Trophoblast cell (in vitro differentiated cells and primary cell): ENCODE measurements at regions not wholly inside any gene's neighbourhood (a gene's known extent, or its start where the extent isn't known, plus 50 kb on each side); places are given as distances from the start of the nearest gene placed in this dataset.

ENCODE experiments used
- DNase-seq, 2 donors: peaks; one replicate each; pipeline ENCODE4 v3.0.0-alpha.2; 2016
- H2AFZ ChIP-seq: 2 replicates; pipeline ENCODE4 v1.6.1; 2013; ENCODE audit warnings: low read length, moderate library complexity, mild to moderate bottlenecking; ENCODE audit not compliant: insufficient read depth, poor library complexity
- H2AK5ac ChIP-seq: 2 replicates; pipeline ENCODE4 v1.6.1; 2013; ENCODE audit warnings: mild to moderate bottlenecking, low read length
- H2BK120ac ChIP-seq: 2 replicates; pipeline ENCODE4 v1.6.1; 2013; ENCODE audit warnings: low read length, mild to moderate bottlenecking, moderate library complexity; ENCODE audit not compliant: insufficient read depth, poor library complexity
- H2BK12ac ChIP-seq: 2 replicates; pipeline ENCODE4 v1.6.1; 2013; ENCODE audit warnings: mild to moderate bottlenecking, low read length, moderate library complexity
- H2BK5ac ChIP-seq: 2 replicates; pipeline ENCODE4 v1.6.1; 2013; ENCODE audit warnings: low read length, low read depth, moderate library complexity, mild to moderate bottlenecking; ENCODE audit not compliant: poor library complexity
- H3K14ac ChIP-seq: 2 replicates; pipeline ENCODE4 v1.6.1; 2013; ENCODE audit warnings: mild to moderate bottlenecking, low read length
- H3K18ac ChIP-seq: 2 replicates; pipeline ENCODE4 v1.6.1; 2013; ENCODE audit warnings: mild to moderate bottlenecking, low read length
- H3K23ac ChIP-seq: 2 replicates; pipeline ENCODE4 v1.6.1; 2013; ENCODE audit warnings: low read length
- H3K27ac ChIP-seq: 2 replicates; pipeline ENCODE4 v1.5.1; 2013; ENCODE audit warnings: low read depth, mild to moderate bottlenecking, inconsistent platforms, low read length, moderate library complexity
- H3K27me3 ChIP-seq: 2 replicates; pipeline ENCODE4 v1.6.1; 2013; ENCODE audit warnings: inconsistent platforms, mild to moderate bottlenecking, low read length, moderate library complexity; ENCODE audit not compliant: insufficient read depth
- H3K36me3 ChIP-seq, 2 experiments: 1 replicate in 1 of 2; 2 replicates in 1 of 2; pipeline ENCODE4 v1.6.1; 2013; ENCODE audit warnings: low read length in 2 of 2, mild to moderate bottlenecking in 2 of 2, moderate library complexity in 1 of 2; ENCODE audit not compliant: insufficient read depth in 2 of 2, control insufficient read depth in 1 of 2
- H3K4ac ChIP-seq: 2 replicates; pipeline ENCODE4 v1.6.1; 2013; ENCODE audit warnings: low read depth, mild to moderate bottlenecking, low read length, moderate library complexity
- H3K4me1 ChIP-seq, 2 experiments: 1 replicate in 1 of 2; 2 replicates in 1 of 2; pipeline ENCODE4 v1.6.1; 2013; ENCODE audit warnings: low read length in 2 of 2, mild to moderate bottlenecking in 2 of 2, moderate library complexity in 1 of 2; ENCODE audit not compliant: insufficient read depth in 2 of 2, control insufficient read depth in 1 of 2
- H3K4me2 ChIP-seq: 2 replicates; pipeline ENCODE4 v1.6.1; 2013; ENCODE audit warnings: inconsistent platforms, mild to moderate bottlenecking, low read length, moderate library complexity
- H3K4me3 ChIP-seq: 2 replicates; pipeline ENCODE4 v1.5.1; 2013; ENCODE audit warnings: mild to moderate bottlenecking, low read depth, low read length, inconsistent platforms
- H3K79me1 ChIP-seq: one replicate; pipeline ENCODE4 v1.6.1; 2013; ENCODE audit warnings: low read length
- H3K79me2 ChIP-seq: 2 replicates; pipeline ENCODE4 v1.6.1; 2013; ENCODE audit warnings: low read length, mild to moderate bottlenecking; ENCODE audit not compliant: control insufficient read depth, insufficient read depth, poor library complexity
- H3K9ac ChIP-seq: 2 replicates; pipeline ENCODE4 v1.6.1; 2013; ENCODE audit warnings: mild to moderate bottlenecking, low read length
- H3K9me3 ChIP-seq: 2 replicates; pipeline ENCODE4 v1.6.1; 2013; ENCODE audit warnings: low read depth, mild to moderate bottlenecking, control low read depth, inconsistent platforms, low read length; ENCODE audit not compliant: insufficient read depth
- H4K12ac ChIP-seq: 2 replicates; pipeline ENCODE4 v1.6.1; 2013; ENCODE audit warnings: low read depth, mild to moderate bottlenecking, low read length, moderate library complexity
- H4K8ac ChIP-seq: 2 replicates; pipeline ENCODE4 v1.6.1; 2013; ENCODE audit warnings: low read depth, mild to moderate bottlenecking, low read length, moderate library complexity
- H4K91ac ChIP-seq: one replicate; pipeline ENCODE4 v1.6.1; 2013; ENCODE audit warnings: low read depth, mild to moderate bottlenecking, low read length, moderate library complexity
- WGBS: extraction: QIAGEN DNeasy Blood & Tissue Kit; methylation state at CpG from one replicate; pipeline ENCODE4 v1.1.7; 2013; ENCODE audit warnings: missing lambda C conversion rate; ENCODE audit not compliant: insufficient read length, insufficient coverage; ENCODE audit errors: extremely low coverage; 5-methylcytosine and 5-hydroxymethylcytosine counted together

DNA sequence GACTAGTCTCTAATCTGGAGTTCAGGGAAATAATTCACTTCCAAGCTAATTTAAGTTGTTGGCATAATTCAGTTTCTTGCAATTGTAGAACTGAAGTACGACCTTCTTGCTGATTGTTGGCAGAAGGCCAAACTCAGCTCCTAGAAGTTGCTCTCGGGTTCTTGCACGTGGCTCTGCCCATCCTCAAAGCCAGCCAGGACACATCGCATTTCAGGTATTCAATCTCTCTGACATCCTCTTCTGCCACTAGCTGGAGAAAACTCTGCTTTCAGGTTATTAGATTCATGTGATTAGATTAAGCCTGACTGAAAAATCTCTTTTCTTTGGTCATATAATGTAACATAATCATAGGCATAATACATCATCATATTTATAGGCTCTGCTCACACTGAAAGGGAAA is 362.0 kb downstream of the ZPLD1 start:
- H4K12ac ChIP-seq: no peak overlapping the region
- DNase-seq: no peak
- no CpG with 5 or more reads among the region's 4 CpGs for WGBS
- H3K4ac ChIP-seq: no peak overlapping the region
- H3K4me3 ChIP-seq: no peak overlapping the region
- no peaks in the 10 kb centered on the region for H3K79me1 ChIP-seq
- H3K14ac ChIP-seq: no peak overlapping the region
- no peak overlapping the region for H3K18ac ChIP-seq
- no peak overlapping the region for H2BK120ac ChIP-seq
- H3K4me2 ChIP-seq: no peak overlapping the region
- H3K9ac ChIP-seq: no peak overlapping the region
- no peak overlapping the region for H2BK5ac ChIP-seq
- no peaks in the 10 kb centered on the region for H3K4me1 ChIP-seq
- H3K27ac ChIP-seq: no peak overlapping the region
- H3K23ac ChIP-seq: no peak overlapping the region
- H3K27me3 ChIP-seq: no peaks in the 10 kb centered on the region
- no peak overlapping the region for H4K91ac ChIP-seq
- no peaks in the 10 kb centered on the region for H3K36me3 ChIP-seq
- no peak overlapping the region for H4K8ac ChIP-seq
- H2AK5ac ChIP-seq: no peak overlapping the region
- H2AFZ ChIP-seq: no peak overlapping the region
- H3K9me3 ChIP-seq: no peaks in the 10 kb centered on the region
- H3K79me2 ChIP-seq: no peaks in the 10 kb centered on the region
- no peak overlapping the region for H2BK12ac ChIP-seq

DNA sequence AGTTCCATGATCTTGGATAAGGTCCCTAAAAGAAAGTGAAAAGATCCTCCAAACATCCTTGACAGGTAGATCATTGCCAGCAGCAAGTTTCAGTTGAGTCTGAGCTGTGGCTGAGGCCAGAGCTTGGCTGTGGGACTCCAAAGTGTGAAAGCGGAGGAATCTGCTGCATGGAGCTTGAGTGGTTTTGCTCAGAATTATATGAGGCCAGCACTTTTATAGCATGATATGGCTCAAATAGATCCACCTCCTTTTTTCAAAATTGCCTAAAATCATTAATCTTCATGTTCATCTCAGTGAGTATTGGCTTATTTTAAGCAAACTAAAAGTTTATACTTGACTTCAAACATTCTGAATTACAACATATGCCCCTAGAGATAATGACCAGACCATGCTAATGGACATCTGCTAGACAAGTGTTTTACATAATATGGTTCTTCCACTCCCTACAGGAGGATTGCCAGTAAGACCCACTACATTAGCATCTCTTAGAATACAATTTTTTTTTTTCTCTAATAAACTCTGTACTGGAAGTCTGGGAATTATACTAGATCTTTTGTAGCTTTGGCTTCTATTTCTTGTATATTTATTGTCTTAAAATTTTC is 368.1 kb downstream of the ZPLD1 start:
- Histone ChIP-seq H3K14ac (no peak overlapping the region), H2BK5ac (no peak overlapping the region), H3K27me3 (no peaks in the 10 kb centered on the region), H4K12ac (no peak overlapping the region), H2BK120ac (no peak overlapping the region), H3K9me3 (no peaks in the 10 kb centered on the region), H2BK12ac (no peak overlapping the region), H3K4ac (no peak overlapping the region), H3K79me1 (no peaks in the 10 kb centered on the region), H3K36me3 (no peaks in the 10 kb centered on the region), H3K4me2 (no peak overlapping the region), H2AFZ (no peak overlapping the region), H3K27ac (no peak overlapping the region), H3K23ac (no peak overlapping the region), H4K8ac (no peak overlapping the region), H3K4me3 (no peak overlapping the region), H3K79me2 (no peaks in the 10 kb centered on the region), H3K4me1 (no peaks in the 10 kb centered on the region), H3K18ac (no peak overlapping the region), H4K91ac (no peak overlapping the region), H3K9ac (no peak overlapping the region), H2AK5ac (no peak overlapping the region)
- WGBS: no CpG with 5 or more reads among the region's 1 CpG
- no peak for DNase-seq

DNA sequence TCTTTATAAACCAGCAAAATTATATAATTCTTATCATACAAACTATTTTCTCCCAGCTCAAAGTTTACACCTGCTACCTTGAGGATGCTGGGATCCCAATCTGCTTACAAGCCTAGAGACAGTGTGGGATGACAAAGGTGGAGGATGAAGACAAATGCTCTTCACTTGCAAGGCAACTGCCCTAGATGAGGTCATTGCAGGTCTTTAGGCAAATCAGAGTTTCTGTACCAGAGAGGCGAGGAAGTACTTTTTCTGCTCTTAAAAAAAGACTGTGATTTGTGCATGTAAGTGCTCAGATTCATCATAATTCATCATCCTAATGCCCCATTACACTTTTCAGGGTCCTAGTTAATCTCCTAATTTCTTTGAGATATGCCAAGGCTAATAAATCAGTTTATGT is 376.1 kb downstream of the ZPLD1 start:
- no peak for DNase-seq
- Histone ChIP-seq H3K9ac (no peak overlapping the region), H3K79me1 (no peaks in the 10 kb centered on the region), H3K23ac (no peak overlapping the region), H3K36me3 (no peaks in the 10 kb centered on the region), H3K27me3 (no peaks in the 10 kb centered on the region), H2BK5ac (no peak overlapping the region), H3K4me2 (no peak overlapping the region), H2BK12ac (no peak overlapping the region), H3K14ac (no peak overlapping the region), H4K12ac (no peak overlapping the region), H2BK120ac (no peak overlapping the region), H3K18ac (no peak overlapping the region), H2AFZ (no peak overlapping the region), H3K4ac (no peak overlapping the region), H2AK5ac (no peak overlapping the region), H3K4me1 (no peaks in the 10 kb centered on the region), H3K27ac (no peak overlapping the region), H4K8ac (no peak overlapping the region), H3K9me3 (no peaks in the 10 kb centered on the region), H4K91ac (no peak overlapping the region), H3K4me3 (no peak overlapping the region), H3K79me2 (no peaks in the 10 kb centered on the region)
- WGBS: no CpG with 5 or more reads among the region's 1 CpG

DNA sequence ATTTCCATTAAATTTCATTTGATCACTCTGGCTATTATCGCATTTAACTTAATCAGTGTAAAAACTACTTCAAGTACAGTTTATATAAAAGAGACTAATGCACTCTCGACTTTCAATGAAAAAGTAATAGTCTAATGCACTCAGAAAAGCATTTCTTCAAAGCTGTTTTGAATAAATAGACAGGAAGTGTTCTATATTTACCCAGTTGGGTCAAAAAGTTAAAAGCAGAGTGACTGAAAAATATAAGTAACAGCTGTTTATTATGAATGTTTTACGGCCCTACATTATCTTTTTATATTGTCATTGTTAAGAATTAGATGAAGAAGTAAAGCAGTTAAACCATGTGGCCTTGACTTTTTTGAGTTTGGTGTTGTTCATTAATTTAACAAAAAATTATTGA is 391.8 kb downstream of the ZPLD1 start:
- Histone ChIP-seq H3K23ac (no peak overlapping the region), H4K8ac (no peak overlapping the region), H4K91ac (no peak overlapping the region), H3K4me3 (no peak overlapping the region), H3K14ac (no peak overlapping the region), H2BK120ac (no peak overlapping the region), H3K36me3 (no peaks in the 10 kb centered on the region), H3K18ac (no peak overlapping the region), H3K27ac (no peak overlapping the region), H2BK5ac (no peak overlapping the region), H3K9me3 (no peaks in the 10 kb centered on the region), H3K4ac (no peak overlapping the region), H3K79me1 (no peaks in the 10 kb centered on the region), H4K12ac (no peak overlapping the region), H3K4me1 (no peaks in the 10 kb centered on the region), H3K4me2 (no peak overlapping the region), H2AFZ (no peak overlapping the region), H3K27me3 (no peaks in the 10 kb centered on the region), H3K79me2 (no peaks in the 10 kb centered on the region), H3K9ac (no peak overlapping the region), H2AK5ac (no peak overlapping the region), H2BK12ac (no peak overlapping the region)
- WGBS: no CpG with 5 or more reads among the region's 3 CpGs
- no peak for DNase-seq
